ENCODE measurements at regions not wholly inside any gene's neighbourhood (a gene's known extent, or its start where the extent isn't known, plus 50 kb on each side); places are given as distances from the start of the nearest gene placed in this dataset.
"Not testable (repeated sequence)": the region's sequence is repeated elsewhere in the genome, so short reads cannot be mapped to it uniquely, and the experiment has no call there.

DNA sequence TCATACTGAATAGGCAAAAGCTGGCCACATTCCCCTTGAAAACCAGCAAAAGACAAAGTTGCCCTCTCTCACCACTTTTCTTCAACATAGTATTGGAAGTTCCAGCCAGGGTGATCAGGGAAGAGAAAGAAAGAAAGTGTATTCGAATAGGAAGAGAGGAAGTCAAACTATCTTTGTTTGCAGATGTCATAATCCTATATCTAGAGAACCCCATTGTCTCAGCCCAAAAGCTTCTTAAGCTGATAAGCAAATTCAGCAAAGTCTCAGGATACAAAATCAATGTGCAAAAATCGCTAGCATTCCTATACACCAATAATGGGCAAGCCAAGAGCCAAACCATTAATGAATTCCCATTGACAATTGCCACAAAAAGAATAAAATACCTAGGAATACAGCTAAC is 95.0 kb downstream of the CAPZA3 start:
- not testable (repeated sequence) for TF ChIP-seq EZH2 (IDR thresholded peaks at IDR 0.05; ENCODE audit: insufficient read depth, low read length); CTCF (IDR thresholded peaks at IDR 0.05; ENCODE audit: insufficient read depth, low read depth, low read length)

All from astrocyte (in vitro differentiated cells and primary cell).